NCI-H446 (cell line): ENCODE measurements at regions not wholly inside any gene's neighbourhood (a gene's known extent, or its start where the extent isn't known, plus 50 kb on each side); places are given as distances from the start of the nearest gene placed in this dataset.

Experiments used
- DNase-seq, 2 experiments: peaks; one replicate each; lab custom pipeline; 2025; lab: John Stamatoyannopoulos, UW

GRCh38 chr3:98963546-98963945, 62.1 kb upstream of the DCBLD2 start:
- peak in 1 of 2 experiments; percentile 42 for DNase-seq

GRCh38 chr3:98962951-98963350, 61.5 kb upstream of the DCBLD2 start:
- DNase-seq: no peak

- no peak for DNase-seq
These were observed 60.9 kb upstream of the DCBLD2 start for GRCh38 chr3:98962189-98962930.

GRCh38 chr3:98961161-98962155, 60.0 kb upstream of the DCBLD2 start:
- no peak for DNase-seq

GRCh38 chr3:98957681-98958080, 56.2 kb upstream of the DCBLD2 start:
- no peak for DNase-seq

GRCh38 chr3:98956008-98956407, 54.5 kb upstream of the DCBLD2 start:
- DNase-seq: no peak

GRCh38 chr3:98954791-98955604, 53.5 kb upstream of the DCBLD2 start:
- peak; percentile 67 to 82 for DNase-seq

- DNase-seq: peak in 1 of 2 experiments; percentile 46
These were observed 52.7 kb upstream of the DCBLD2 start for GRCh38 chr3:98954242-98954641.

- peak; percentile 86 to 95 for DNase-seq
These were observed 50.9 kb upstream of the DCBLD2 start for GRCh38 chr3:98952404-98952803.
